A673 (cell line): ENCODE measurements at regions not wholly inside any gene's neighbourhood (a gene's known extent, or its start where the extent isn't known, plus 50 kb on each side); places are given as distances from the start of the nearest gene placed in this dataset.
"Not testable (repeated sequence)": the region's sequence is repeated elsewhere in the genome, so short reads cannot be mapped to it uniquely, and the experiment has no call there.

Experiments
- EZH2 ChIP-seq: fragments of 200-600 bp; sonication (generic); IDR thresholded peaks from 2 replicates; pipeline ENCODE4 v1.6.1; 2017; ENCODE audit warnings: borderline replicate concordance, low read depth, mild to moderate bottlenecking, mixed read lengths, antibody characterized with exemption, low read length; ENCODE audit not compliant: poor library complexity, severe bottlenecking
- TF ChIP-seq, protein P1 (sequence below): fragments of 300-800, 200-600 bp; sonication (generic); conservative IDR thresholded peaks from 2 replicates; pipeline ENCODE4 v1.5.1; 2017; ENCODE audit warnings: low read depth, mild to moderate bottlenecking, antibody characterized with exemption, low read length, moderate library complexity, mixed read lengths

DNA sequence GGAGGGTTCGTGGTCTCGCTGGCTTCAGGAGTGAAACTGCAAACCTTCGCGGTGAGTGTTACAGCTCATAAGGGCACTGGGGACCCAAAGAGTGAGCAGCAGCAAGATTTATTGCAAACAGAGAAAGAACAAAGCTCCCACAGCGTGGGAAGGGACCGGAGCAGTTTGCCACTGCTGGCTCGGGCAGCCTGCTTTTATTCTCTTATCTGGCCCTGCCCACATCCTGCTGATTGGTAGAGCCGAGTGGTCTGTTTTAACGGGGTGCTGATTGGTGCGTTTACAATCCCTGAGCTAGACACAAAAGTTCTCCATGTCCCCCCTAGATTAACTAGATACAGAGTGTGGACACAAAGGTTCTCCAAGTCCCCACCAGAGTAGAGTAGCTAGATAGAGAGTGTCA, 161.3 kb downstream of the ZIC4 start:
- TF ChIP-seq, protein P1, sequence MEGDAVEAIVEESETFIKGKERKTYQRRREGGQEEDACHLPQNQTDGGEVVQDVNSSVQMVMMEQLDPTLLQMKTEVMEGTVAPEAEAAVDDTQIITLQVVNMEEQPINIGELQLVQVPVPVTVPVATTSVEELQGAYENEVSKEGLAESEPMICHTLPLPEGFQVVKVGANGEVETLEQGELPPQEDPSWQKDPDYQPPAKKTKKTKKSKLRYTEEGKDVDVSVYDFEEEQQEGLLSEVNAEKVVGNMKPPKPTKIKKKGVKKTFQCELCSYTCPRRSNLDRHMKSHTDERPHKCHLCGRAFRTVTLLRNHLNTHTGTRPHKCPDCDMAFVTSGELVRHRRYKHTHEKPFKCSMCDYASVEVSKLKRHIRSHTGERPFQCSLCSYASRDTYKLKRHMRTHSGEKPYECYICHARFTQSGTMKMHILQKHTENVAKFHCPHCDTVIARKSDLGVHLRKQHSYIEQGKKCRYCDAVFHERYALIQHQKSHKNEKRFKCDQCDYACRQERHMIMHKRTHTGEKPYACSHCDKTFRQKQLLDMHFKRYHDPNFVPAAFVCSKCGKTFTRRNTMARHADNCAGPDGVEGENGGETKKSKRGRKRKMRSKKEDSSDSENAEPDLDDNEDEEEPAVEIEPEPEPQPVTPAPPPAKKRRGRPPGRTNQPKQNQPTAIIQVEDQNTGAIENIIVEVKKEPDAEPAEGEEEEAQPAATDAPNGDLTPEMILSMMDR, result not testable (repeated sequence)
- TF ChIP-seq EZH2, result not testable (repeated sequence)
